Hematopoietic multipotent progenitor cell treated with erythropoietin and hydrocortisone succinate and interleukin-3 and kit ligand, for 8 days (in vitro differentiated cells): ENCODE measurements at regions not wholly inside any gene's neighbourhood (a gene's known extent, or its start where the extent isn't known, plus 50 kb on each side); places are given as distances from the start of the nearest gene placed in this dataset.
"Not testable (repeated sequence)": the region's sequence is repeated elsewhere in the genome, so short reads cannot be mapped to it uniquely, and the experiment has no call there.

ENCODE experiments used
- DNase-seq: peaks from one replicate; pipeline ENCODE4 v3.0.0-alpha.2; 2015

DNA sequence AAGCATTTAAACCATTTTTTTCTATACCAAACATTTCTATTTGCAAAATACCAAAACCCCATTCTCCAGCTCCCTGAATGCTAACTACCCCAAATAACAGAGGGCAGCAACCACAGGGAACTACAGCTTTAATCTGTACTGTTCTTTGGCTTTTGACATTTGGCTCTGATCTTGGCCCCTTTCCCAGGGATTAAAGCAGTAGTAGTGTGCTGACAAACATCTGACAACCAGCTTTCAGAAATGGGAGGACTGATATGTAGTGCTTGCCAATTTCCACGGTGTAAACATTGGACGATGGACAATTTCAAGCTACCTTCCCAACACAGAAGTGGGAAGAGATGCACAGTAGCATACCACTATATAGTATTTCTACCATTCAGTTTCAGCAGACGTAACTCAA is 88.4 kb upstream of the TEAD1 start:
- no peak for DNase-seq

DNA sequence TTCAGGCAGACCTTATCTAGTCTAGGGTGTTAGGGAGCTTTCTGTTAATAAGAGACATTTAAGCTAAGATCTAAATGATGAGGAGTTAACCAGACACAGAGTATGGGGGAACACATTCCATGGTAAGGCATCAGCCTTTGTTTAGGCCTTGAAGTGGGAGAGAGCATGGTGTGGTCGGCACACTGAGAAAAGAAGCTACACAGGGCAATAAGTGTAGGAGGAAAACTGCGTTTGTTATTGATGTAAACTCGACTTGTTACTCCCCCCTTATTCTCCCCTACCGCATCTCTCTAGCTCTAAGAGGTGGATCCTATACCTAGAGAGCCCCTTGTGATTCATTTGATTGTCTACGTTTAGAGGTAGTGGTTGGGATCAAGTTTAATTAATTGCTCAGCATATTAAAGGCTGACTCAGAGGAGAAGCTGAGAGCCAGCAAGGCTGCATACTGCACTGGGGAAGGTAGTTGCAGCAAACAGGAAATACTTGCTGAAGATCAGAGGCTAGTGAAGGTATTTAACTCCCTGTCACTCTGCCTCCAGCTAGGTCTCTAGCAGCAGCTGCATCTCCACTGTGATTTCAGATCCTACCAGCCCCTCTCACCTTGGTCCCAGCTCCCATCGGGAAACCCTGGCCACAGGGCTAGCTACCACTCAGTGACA is 86.8 kb upstream of the TEAD1 start:
- DNase-seq: no peak

DNA sequence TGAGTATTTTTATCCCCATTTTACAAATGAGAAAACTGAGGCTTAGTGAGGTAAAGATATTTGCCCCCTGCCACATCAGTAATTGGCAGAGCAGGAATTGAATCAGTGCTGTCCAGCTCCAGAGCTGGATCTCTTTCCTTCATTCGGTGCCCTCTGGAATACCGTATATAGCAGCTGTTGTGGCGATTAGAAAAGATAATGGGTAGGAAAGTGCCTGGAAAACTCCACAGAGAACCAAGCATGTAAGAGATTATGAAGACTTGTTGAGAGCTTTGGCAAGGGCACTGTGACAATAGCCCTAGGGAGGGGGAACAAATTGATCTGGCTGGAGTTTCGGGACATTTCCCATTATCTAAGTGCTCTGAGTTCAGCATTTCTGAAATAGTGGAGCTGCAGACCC is 82.5 kb upstream of the TEAD1 start:
- DNase-seq: no peak

DNA sequence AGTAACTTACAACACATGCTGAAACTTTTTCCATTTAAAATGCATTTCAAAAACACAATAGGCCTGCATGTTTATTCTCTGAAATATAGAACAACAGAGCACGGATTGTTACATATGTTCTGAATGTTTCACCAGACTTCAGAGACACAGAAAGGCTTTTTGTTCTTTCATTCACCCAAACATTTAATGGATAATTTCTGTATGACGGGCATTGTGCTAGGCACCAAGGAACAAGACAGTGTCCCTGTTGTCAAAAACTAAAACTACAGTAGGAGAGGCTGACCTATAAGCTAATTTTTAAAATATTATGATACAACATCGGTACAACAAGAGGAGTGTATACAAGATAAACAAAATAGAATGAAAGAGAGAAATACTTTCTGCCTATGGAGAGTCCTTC is 81.9 kb upstream of the TEAD1 start:
- DNase-seq: no peak

DNA sequence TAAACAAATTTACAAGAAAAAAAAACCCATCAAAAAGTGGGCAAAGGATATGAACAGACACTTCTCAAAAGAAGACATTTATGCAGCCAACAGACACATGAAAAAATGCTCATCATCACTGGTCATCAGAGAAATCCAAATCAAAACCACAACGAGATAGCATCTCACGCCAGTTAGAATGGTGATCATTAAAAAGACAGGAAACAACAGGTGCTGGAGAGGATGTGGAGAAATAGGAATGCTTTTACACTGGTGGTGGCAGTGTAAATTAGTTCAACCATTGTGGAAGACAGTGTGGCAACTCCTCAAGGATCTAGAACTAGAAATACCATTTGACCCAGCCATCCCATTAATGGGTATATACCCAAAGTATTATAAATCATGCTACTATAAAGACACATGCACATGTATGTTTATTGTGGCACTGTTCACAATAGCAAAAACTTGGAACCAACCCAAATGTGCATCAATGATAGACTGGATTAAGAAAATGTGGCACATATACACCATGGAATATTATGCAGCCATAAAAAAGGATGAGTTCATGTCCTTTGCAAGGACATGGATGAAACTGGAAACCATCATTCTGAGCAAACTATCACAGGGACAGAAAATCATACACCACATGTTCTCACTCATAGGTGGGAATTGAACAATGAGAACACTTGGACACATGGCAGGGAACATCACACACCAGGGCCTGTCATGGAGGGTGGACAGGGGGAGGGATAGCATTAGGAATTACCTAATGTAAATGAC is 79.0 kb upstream of the TEAD1 start:
- DNase-seq: not testable (repeated sequence)

DNA sequence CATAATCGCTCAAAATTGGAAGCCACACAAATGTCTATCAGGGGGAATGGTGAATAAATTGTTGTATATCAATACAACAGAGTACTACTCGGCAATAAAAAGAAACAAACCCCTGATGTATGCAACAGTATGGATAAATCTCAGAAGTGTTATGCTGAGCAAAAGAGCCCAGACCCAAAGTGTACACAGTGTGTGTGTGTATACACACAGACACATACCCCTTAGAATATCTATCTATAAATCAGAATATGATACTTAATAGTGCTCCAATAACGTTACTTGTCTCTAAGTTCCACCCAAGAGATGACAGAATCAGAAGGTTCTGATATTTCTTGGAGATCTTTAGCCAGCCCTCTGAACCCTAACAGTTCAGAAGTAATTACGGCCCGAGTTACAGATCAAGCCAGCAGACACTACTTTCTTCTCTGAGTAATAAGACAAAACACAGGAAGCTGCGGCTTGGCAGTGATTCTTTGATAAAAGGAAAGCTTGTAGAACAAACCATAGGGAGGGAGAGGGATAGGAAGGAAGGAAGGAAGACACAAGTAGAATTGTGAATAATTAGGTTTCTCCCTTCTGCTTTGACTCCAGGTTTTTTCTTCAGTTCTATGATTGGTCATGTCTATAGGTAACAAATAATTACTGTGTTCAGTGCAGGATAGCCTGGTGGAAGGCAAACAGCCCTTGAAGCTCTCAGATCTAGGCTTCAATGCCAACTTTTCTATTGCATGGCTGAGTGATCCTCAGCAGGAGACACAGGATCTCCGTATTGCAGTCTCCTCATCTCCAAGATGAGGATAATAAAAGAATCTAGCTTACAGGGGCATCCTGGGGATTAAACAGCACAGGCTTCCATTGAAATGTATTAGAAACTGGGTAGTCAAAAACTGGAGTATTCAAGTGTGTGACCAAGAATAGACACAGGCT is 75.6 kb upstream of the TEAD1 start:
- DNase-seq: no peak

DNA sequence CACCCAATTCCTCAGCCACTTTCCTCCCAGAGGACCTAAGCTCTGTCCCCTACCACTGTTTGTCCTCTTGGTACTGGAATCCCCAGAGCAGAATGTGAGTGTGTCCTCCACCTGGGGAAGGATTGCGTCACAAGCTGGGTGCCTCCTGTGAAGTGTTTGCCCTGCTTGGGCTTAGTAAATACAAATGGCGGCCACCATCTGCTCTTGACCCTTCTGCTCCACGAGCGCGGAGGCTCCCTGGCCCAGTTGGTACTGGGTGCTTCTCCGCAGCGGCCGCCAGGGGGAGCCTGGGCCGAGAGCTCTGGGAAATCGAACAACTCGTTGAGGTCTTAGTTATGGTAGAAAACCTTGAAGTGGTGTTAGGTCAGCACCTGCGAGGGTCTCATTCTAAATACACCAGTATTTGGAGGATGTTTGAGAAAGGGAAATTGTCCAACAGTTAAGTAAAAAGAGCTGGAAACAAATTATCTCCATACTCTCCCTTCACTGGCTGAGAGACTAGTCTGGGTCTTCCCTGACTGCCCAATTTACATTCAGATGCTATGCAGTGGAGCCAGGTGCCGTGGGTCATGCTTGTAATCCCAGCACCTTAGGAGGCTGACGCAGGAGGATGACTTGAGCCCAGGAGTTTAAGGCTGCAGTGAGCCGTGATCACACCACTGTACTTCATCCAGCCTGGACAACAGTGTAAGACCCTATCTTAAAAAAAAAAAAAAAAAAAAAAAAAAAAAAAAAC is 74.6 kb upstream of the TEAD1 start:
- DNase-seq: peak; percentile 34

DNA sequence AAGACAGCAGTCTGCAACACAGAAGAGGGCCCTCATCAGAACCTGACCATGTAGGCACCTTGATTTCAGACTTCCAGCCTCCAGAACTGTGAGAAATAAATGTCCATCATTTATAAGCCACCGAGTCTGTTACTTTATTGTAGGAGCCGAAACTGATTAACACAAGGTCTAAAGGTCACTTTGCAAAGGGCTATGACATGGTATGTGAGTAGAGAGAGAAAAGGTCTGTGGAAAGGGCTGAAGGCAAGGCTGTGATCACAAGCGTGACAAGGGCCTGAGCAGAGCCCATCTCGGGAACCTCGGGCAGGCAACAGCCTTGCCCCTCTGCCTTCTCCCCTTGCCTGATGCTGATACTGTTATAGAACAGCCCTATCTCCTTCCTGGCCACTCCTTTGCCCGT is 73.4 kb upstream of the TEAD1 start:
- DNase-seq: no peak

DNA sequence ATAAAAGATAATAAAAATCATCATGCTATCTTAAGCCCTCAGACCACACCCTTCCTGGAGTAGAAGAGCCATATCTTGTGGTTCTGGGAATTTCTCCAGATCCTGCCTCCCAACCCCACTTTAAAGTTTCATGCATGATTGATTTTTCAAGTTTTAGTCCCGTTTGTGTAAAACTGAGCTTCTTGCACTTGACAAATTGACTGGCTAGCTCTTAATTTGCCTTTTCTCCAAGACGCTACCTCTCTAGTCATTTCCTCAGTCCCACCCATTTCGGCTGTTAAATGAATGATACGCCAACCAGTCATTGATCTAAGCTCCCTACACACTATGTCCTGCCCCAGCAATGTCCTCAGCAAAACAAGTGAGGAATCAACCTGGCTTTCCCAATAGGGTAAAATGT is 71.8 kb upstream of the TEAD1 start:
- no peak for DNase-seq

DNA sequence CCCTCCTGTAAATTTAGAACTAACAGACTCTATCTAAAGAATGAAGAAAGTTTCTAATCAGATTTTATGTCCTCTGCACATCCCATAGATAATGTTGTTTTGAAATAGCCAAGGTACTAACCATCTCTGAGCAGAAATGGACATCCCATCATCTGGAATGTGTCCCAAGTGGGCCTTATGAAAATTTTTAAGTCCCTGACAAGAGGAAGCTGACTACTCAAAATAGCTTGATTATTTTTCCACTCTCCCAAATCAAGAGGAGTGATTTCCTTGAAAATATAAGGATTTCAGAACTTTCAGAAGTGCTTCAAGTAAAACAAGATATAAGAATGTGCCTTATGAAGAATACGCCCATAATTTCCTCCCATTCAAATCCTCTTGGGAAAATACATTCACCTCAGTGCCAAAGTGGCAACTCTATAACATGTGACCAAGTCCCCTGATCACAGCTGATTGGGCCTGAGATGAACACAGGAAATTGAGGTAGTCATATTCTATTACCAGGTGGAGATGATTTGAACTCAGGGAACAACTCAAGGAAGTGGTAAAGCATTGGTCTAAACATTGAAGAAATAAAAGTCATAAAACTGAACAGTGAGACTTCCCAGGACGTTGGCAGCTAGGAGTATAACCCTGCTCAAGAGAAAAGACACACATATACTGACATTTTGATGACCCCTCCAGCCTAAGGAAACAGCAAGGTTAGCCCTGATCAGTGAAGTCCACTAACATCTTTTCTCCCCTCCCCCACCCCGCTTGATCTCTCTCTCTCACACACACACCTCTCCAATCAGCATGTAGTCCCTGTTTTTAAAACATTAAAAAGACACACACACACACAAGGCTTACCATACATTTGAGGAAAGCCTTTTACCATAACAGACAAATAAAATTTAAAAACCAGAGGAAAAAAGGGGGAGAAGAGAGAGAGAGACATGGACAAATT is 70.8 kb upstream of the TEAD1 start:
- no peak for DNase-seq

DNA sequence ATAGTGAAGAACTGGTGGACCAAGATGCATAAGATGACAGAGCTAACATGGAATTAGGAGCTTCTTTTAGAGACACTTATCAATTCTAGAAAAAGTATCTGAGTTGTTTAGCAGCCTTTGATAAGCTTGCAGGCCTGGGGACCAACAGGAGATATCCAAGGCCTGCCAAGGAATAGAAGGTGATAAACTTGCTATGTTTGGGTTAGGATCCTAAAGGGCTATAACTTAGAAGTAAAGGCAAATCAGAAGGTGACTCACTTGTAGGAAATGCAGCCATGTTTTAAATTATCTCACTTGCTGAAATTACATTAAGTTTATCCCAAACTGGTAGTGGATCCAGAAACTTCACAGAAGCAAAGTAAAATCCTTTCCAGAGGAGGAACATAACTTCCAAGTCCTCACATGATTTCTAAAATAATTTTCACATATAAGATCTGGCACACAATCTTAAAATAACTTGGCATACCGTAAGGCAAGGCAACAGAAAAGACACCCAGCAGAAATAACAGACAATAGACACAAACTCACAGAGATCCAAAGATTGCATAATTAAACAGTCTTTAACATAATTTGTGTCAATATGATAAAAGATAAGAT is 69.6 kb upstream of the TEAD1 start:
- peak; percentile 1 for DNase-seq

DNA sequence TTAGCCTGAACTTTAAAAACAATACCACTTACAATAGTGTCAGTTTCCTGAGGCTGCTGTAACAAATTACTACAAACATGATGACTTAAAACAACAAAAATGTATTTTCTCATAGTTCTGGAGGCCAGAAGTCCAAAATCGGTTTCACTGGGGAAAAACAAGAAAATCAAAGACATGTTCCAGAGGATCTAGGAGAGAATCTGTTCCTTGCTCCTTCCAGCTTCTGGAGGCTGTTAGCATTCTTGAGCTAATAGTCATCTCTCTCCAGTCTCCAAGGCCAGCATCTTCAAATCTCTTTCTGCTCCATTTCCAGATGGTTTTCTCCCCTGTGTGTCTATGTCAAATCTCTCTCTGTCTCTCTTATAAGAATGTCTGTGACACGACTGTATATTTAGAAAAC is 67.6 kb upstream of the TEAD1 start:
- no peak for DNase-seq

DNA sequence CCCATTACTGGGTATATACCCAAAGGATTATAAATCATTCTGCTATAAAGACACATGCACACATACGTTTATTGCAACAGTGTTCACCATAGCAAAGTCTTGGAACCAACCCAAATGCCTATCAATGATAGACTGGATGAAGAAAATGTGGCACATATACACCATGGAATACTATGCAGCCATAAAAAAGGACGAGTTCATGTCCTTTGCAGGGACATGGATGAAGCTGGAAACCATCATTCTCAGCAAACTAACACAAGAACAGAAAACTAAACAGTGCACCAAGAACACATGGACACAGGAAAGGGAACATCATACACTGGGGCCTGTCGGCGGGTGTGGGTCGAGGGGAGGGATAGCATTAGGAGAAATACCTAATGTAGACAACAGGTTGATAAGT is 65.5 kb upstream of the TEAD1 start:
- DNase-seq: not testable (repeated sequence)

DNA sequence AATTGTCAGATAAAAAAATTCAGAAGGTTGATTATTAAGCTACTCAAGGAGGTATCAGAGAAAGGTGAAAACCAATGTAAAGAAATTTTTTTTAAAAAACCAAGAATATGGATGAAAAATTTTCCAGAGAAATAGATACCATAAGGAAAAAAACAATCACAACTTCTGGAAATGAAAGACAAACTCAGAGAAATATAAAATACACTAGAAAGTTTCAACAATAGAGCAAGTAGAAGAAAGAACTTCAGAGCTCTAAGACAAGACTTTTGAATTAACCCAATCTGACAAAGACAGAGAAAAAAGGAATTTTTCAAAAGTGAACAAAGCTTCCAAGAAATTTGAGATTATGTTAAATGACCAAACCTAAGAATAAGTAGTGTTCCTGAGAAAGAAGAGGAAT is 62.9 kb upstream of the TEAD1 start:
- no peak for DNase-seq

DNA sequence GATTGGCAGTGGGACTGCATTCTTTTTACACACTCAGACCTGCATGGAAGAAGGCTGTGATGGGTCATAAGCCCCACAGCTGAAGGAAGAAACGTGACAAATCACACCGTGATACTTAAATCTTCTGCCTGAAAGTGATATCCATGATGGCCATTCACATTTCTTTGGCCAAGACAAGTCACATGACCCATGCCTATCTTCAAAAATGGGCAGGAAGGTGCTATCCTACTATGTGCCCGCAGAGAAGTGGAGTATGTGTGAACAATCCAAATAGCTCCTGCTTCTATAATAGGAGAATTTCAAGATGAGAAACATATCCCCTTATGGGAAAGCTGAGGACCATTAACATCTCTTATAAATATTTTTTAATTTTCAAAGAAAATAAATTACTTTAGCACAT is 56.6 kb upstream of the TEAD1 start:
- no peak for DNase-seq

DNA sequence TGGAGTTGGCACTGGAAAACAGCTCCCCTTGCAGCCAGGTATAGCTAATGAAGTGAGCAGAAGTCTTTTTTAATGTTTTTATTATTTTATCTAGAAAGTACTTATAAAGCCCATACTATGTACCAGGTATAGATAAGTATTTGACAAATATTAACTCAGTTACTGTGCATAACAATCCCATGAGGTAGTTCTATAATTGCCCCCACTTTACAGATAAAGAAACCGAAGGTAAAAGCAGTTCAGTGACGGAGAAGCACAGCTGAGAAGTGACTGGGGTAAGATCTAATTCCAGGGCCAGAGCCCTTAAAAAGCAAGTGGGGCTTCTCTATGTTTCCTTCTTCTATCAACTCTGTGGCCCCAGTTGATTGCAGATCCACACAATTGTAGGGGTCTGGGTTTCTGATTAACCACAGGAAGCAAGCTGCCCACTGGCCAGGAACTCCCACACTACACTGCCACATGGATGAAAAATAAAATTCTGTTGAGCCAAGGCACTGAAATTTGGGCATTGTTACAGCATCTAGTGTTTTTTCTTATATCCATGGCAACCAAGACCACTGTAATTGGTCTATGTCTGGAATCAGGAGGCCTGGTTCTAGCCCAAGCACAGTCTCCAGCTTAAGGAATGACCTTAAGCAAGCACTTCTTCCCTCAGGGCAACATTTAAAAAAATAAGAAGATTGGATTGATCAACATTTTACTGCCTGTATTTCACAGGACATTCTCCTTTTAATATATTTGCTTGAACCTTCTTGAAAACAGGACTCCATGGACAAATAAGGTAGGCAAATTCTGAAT is 55.3 kb upstream of the TEAD1 start:
- DNase-seq: no peak

DNA sequence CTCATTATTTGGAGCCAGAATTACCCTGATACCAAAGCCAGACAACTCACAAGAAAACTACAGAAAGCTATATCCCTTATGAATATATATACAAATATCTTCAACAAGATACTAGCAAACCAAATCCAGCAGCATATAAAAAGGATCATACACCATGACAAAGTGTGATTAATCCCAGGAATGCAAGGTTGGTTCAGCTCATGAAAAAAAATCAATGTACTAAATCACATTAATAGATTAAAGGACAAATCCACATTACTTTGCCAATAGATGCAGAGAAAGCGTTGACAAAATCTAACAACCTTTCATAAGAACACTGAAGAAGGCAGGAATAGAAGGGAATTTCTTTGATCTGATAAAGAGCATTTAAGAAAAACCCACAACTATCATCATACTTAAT is 50.4 kb upstream of the TEAD1 start:
- no peak for DNase-seq
